NCI-H2107 treated with DMSO at 0.1 percent for 48 hours (cell line): ENCODE measurements at regions not wholly inside any gene's neighbourhood (a gene's known extent, or its start where the extent isn't known, plus 50 kb on each side); places are given as distances from the start of the nearest gene placed in this dataset.
A peak's percentile ranks its signal among the peaks of the same experiment; 100 is the strongest.

Experiments used
- DNase-seq: peaks from one replicate; lab custom pipeline; 2025; ENCODE audit not compliant: unreplicated experiment; lab: John Stamatoyannopoulos, UW

DNA sequence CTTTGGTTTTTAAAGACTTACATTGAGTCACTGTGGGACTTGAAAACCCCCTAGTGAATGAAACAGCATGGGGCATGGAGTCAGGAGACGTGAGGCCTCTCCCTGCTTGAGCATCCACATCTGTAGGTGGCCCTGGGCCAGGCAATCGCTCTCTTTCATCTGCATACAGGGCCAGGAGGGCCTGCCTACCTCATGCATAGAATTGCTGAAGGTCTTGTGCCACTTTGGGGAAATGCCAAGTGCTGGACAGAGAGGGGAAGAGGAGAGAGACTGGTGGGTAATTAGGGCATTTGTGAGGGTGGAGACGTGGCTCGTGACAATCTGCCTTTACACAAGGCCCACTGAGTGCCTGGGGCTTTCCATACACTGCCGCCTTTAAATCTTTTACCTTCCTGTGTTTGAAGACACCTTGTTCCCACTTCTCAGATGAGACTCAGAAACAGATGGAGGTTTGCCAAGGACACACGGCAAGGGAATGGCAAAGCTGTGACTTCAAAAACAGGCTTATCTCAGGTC is 322.2 kb upstream of the HS6ST1 start:
- DNase-seq = no peak

DNA sequence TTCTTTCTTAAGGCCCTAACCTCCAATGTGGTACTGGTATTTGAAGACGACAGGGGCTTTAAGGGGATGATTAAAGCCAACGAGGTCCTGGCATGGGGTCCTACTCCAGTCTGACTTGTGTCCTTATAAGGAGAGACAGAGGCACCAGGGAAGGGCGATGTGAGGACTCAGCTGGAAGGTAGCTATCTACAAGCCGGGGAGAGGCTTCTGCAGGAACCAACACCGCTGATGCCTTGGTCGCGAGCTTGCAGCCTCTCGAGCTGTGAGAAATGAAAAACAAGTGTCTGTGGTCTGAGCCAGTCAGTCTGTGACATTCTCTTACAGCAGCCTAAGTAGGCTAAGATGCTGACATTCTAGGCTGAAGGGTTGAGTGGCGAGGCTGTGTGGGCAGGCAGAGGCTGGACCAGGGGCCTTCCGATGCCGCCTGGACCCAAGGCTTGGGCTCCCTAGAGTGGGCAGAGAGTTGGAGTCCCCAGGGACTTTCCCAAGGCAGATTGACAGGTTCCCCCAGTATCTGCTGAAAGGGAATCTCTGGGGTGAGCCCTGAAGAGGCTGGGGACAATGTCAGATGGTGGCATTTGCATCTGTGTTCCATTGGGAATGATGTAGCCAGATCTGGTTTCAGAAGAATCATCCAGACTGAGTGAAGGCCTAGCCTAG is 322.9 kb upstream of the HS6ST1 start:
- DNase-seq = no peak

DNA sequence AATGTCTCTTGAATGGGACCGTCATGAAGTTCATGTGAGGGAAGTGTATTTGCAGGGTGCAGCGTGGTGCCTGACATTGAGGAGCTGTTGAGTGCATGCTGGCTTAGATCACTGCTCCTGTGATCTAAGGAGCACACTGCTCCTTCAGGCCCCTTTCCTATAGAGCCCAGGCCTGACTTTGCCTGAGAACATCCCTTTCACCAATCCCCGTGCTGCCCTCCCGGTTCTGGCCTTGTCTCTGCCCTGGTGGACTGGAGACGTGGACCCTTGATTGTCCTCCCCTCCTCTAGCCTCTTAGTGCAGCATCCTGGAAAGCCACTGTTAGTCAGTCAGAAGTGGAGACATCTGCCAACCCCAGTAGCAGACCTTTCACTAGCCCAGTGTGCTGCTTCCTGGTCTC is 323.6 kb upstream of the HS6ST1 start:
- no peak for DNase-seq

DNA sequence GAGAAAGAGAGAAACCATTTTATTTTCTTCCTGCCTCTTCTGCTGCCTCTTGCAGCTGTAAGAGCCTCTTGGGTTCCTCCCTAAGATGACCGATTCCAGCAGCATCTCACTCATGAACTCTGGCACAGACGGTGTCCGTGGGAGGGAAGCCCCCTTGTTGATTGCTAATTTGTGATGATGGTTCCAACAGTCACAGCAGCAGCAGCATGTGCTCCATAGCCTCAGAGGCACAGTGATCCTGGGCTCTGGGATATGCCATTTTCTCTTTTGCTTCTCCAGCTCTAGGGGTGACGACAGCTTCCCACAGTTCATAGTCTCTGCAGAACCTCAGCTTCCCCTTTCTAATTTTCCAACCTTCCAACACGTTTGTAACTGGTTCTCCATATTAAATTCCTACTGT is 324.2 kb upstream of the HS6ST1 start:
- DNase-seq = no peak

DNA sequence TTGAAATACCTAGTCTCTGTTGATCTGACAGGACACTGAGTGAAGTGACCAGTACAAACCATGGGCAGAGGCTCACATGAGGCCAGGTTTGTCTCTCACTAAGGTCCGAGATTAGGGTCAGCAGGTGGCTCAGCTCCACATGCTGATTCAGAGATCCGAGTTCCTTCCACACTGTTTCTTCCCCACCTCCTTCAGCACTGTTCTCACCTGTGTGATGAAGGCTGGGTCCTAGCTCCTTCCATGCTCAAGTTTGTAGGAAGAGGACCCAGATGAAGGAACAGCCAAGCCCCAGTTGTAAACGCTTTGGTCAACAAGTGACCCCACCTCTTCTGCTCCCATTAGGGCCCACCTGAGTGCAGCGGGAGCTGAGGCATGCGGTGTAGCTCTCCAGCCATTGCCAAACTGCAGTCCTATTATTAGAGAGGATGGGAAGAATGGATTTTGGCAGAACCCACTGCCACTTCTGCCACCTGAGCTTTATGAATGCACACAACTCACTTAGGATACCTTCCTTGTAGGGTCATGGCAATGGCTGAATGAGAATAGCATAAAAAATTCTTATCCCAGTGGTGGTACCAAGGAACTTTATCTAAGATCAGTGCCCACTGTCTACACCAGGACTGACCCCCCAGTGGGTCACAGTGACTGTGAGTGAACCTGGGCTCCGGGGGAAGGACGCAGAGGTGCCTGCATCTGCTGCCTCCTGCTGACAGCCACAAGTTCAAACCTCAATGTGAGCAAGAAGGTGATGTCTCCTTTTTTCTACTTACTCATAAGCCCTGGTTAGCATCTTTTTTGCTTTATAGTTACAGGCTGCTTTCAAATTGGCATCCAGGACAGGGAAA is 324.8 kb upstream of the HS6ST1 start:
- no peak for DNase-seq

DNA sequence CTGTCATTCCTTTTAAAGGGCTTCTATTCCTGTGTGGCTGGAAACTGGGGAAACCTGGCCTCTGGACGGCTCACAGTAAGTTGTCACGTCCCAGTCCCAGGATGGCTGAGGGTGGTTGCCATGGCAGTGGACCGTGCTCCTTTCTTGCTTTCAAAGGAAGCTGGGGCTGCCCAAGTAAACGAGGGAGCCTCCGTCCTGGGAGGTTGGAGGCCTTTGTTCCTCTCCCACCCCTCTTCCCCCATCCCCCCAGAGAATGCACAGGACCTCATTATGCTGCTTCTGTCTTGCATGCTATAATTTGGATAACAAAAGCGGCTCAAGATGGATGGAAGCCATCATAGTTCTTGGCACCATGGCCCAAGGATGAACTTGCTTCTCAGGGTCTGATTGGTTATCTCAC is 325.5 kb upstream of the HS6ST1 start:
- DNase-seq = no peak

DNA sequence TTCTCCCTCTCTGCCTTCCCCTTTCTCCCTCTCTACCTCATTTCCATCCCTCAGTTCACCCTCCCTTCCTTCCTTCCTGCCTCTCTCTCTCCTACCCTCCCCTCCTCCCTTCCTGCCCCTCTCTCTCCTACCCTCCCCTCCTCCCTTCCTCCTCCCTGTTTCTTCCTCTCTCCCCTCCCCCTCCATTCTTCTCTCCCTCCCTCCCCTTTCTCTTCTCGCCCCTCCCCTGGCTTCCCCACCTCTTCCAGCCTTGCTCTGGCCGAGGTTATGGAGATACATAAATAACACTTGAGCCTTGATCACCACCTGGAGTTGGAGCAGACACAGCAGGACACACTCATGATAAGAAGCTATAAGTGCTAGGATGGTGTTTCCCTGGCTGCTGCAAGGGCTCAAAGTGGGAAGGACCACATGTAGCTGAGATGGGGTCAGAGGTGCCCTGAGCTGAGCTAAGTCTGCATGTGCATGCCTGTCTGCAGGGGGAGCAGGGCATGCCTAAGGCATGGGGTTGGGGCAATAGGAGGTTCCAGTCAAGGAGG is 326.1 kb upstream of the HS6ST1 start:
- peak; percentile 9 for DNase-seq

DNA sequence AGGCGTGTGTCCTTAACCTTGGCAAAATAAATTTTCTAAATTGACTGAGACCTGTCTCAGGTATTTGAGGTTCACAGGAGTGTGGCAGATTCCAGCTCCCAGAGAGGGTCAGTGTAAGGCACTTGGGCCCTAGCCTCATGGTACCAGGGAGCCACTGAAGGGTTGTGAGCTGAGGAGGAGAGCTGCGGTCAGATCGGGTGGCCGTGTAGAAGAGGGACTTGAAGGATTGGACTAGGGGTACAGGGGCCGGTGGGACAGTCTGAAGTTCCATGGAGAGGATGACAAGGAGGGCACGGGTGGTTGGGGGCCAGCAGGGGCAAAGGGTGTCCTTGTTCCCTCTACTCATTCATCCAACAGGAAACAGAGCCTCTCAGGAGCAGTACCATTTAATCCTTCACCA is 327.0 kb upstream of the HS6ST1 start:
- DNase-seq = no peak

DNA sequence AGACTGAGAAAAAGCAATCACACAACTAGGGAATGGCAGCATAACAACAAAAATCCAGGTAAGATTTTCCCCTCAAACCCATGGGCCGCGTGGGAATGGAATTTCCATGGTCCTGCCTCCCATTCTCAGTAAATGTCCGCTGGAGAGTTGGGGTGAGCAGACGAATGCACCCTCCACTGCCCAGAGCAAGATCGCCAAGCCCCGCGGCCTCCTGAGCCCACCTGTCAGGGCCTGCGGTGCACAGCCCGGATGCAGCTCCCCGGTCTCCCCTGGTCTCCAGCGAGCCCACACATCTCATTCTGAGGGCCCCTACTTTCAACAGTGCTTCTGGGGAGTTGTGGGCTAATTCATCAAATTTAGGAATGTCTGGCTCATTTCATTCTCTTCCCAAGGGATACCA is 327.4 kb upstream of the HS6ST1 start:
- no peak for DNase-seq

DNA sequence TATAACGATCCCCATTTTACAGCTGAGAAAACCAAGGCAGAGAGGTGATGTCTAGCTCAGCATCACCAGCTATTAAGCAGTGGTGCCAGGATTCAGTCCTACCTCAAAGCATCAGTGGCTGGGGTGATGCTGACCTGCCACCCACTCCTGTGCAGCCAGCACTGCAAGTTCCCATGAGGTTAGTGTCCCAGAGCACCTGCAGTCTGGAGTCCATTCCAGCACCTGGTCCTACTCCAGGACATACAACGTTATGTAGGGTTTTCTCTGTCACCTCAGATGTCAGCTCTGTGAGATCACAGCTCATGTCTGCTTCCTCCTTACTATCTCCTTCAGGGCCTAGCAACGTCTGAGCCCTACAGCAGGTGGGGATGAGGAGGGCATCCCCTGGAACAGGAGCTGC is 328.0 kb upstream of the HS6ST1 start:
- DNase-seq = no peak

DNA sequence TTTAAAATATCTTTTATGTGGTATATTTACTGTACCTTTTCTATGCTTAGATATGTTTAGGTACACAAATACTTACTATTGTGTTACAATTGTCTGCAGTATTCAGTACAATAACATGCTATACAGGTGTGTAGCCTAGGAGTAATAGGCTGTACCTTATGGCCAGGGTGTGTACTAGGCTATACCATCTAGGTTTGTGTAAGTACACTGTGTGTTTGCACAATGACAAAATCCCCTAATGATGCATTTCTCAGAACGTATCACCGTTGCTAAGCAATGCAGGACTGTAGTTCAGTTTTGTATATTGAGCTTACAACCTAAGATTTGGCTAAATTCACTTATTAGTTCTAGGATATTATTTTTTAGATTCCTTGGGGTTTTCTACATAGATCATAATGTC is 332.3 kb upstream of the HS6ST1 start:
- DNase-seq = no peak

DNA sequence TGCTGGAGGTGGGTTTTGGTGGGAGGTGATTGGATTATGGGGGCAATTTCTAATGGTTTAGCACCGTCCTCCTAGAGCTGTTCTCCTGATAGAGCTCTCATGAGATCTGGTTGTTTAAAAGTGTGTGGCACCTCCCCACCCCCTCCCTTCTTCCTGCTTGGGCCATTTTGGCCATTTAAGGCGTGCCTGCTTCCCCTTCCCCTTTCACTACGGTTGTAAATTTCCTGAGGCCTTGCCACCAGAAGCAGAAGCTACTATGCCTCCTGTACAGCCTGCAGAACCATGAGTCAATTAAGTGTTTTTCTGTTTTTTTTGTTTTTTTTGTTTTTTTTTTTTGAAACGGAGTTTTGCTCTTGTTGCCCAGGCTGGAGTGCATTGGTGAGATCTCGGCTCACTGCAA is 335.7 kb upstream of the HS6ST1 start:
- DNase-seq = no peak

DNA sequence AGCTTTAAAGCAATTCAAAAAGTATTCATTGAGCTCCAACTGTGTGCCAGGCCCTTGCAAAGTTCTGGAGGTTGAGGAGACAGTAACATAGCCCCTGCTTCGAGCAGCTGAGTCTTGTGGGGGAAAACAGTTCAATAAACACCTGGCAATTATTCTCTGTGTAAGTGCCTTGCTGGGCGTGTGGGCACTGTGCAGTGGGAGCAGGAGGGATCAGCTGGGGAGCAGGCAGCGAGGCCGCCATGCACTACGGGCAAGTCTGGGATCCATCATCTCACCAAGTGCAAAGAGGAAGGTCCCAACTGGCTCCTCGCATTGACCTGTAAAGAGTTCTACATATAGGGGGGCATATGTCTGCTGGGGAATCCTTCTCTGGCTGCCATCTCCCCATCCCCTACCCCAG is 342.2 kb upstream of the HS6ST1 start:
- no peak for DNase-seq

DNA sequence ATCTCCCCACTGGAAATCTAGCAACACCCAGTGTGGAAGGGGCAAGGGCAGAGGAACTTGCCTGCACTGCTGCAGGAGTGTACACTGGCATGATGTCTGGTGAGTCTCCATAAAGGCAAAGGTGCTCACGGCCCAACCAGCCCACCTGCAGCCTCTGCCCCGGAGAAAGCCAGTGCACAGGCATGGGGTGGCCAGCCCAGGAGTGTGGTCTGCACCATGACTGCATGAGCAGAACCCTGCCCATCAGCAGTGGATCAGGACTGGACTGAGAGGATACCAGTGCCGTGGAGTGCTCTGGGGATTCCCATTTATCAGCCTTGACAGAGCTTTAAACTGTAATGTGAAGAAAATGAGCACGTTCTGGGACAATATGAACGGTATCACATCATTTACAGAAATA is 342.6 kb upstream of the HS6ST1 start:
- DNase-seq = no peak

DNA sequence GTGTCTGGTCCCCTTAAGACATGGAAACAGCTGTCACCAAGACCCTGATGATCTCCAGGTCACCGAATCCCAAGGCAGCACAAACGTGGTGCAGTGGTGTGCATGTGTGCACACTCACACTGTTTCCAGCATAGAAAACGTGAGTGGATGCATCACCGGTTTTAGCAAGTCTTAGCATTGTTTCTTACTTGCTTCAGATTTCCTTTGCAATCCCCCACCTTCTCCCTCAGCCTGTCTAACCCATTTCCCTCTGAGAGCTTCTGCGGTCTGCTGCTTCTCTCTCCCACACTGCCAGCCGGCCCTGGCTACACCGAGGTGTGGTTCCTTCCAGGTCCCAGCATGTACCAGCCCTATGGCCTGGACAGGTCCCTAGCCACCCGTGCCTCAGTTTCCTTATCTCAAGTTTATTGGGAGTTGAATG is 343.4 kb upstream of the HS6ST1 start:
- no peak for DNase-seq

DNA sequence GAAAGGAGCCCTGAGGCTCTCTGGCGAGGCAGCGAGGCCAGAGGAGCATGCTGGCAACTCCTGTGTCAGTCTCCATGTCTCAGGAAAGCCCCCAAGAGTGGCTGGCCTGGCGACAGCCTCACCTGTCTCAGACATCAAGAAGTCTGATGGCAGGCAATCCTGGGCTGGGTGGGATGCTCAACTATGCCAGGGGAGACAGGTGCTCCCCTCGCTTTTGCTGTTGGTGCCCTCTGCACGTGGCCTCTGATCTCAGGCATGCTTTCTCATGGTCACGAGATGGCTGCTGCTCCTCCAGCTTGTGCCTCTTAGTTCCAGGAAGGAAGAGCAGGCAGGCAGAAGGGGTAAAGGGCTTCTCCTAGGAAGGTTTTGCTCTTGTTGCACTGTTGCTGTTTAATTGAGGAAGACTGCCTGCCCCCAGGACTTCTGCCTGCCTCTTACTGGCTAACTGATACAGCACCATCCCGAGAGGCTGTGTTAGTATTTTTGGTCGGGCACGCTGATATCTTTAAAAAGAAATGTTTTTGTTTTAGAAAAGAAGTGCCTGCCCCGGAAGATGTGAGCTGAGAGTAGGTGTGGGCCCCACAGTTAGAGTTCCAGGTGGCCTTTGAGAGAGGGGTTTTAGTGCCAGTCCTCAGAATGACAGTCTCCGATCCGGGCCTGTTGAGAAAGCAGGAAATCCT is 344.8 kb upstream of the HS6ST1 start:
- DNase-seq = no peak

DNA sequence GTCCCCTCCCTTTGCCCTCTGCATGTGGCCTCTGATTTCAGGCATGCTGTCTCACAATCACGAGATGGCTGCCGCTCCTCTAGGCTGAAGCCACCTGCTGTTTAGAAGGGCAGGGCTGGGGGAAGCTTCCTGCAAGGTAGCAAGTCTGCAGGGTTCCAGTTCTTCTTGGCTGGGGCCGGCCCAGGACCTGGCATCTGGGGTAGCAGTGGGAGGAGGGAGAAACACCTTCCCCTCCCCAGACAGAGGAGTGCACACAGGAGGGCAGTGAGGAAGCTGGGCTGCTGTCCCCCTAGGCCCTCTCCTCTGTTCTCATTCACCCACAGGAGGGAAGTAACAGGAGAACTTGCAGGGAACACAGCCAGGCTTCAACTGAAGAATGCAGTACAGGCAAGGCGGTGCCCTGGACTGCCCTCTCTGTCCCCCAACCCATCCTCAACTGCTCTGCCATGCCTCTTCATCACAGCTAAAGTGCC is 345.9 kb upstream of the HS6ST1 start:
- DNase-seq = peak; percentile 2

DNA sequence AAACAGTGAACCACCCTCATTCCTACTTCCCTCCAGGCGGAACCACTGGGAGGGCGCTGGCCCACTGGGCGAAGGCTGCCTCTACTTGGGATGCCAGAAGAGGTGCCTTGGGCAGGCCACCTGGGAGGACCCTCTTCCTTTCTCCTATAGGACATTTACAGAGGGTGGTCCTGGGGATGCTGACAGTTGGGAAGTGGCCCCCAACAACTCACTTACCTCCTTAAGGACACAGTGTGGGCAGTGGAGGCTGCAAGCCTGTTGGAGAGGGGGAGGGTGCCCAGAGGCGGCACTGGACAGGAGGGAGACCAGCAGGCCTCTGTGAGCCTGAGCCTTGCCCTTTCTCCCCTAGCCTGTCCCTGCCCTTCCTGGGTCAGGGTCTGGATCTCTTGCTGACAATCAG is 346.4 kb upstream of the HS6ST1 start:
- DNase-seq = no peak

DNA sequence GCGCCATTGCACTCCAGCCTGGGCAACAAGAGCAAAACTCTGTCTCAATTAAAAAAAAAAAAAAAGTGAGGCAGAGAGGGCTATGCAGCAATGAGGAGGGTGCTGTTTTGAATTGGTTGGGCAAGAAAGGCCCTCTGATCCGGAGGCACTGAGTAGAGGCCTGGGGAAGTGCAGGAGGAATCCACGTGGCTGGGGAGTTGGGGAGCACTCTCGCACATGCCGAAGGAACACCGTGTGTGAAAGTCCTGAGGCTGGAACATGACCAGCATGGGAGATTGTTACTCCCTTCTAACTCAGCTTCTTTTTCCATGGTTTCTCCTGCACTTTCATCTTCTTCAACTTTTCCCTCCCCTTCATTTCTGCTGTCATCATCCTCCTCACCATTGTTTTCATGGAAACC is 347.9 kb upstream of the HS6ST1 start:
- DNase-seq = no peak

DNA sequence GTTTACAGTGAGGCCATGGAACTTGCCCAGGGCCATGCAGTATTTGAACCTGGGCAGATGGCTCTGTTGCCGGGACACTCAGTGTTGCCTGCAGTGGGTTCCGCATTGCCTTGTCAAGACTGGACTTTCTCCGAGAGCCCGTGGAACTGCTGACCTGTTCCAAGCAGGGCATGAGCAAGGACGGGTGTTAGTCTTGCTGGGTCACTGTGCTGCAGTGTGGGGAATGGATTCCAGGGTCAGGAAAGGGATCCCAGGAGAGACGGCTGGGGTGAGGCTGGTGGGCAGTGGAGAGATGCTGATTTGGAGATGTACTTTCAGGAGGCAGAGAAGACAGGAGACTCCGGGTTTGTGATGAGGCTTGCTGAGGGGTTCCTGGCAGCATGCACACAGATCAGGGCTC is 348.7 kb upstream of the HS6ST1 start:
- no peak for DNase-seq

DNA sequence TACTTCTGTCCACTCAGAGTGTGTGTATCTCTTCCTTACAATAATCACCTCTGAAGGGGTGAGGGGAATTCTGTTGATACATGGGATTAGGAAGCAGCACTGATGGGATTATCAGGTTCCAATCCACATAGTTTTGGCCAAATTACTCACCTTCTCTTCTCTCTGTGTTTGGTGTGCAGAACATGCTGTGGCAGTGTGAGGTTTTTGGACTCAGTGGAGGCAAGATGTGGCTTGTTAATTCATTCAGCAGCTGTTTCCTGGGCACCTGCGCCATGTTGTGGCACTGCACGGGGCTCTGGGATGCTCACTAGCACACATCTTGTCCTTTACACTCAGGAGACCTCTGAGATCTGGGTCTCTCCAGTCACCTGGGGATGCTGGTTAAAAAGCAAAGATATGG is 350.3 kb upstream of the HS6ST1 start:
- DNase-seq = no peak

DNA sequence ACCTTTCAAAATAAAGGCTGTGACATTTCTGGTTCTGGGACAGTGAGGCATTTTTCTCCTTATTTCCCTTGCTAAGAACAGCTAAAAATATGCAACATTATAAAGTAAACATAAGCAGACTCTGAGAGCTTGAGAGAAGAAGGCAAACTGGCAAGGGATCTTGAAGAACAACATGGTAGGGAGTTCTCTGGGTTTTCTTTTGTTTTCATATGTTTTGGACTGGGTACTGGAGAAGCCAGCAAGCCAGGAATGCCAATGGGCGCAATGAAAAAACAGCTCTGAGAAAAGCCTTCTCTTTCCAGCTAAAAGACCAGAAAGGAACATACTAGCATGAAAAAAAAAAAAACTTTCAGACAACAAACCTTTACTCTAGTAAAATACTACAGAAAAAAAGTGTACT is 351.4 kb upstream of the HS6ST1 start:
- no peak for DNase-seq
